GM12873 (cell line): ENCODE measurements at regions not wholly inside any gene's neighbourhood (a gene's known extent, or its start where the extent isn't known, plus 50 kb on each side); places are given as distances from the start of the nearest gene placed in this dataset.

Experiments
- TF ChIP-seq, protein P1 (sequence below): IDR thresholded peaks from 2 replicates; pipeline ENCODE4 v1.5.1; 2012; ENCODE audit warnings: low read depth, mild to moderate bottlenecking, moderate library complexity, low read length, control low read depth; ENCODE audit not compliant: insufficient read depth; ENCODE audit errors: missing control alignments

DNA sequence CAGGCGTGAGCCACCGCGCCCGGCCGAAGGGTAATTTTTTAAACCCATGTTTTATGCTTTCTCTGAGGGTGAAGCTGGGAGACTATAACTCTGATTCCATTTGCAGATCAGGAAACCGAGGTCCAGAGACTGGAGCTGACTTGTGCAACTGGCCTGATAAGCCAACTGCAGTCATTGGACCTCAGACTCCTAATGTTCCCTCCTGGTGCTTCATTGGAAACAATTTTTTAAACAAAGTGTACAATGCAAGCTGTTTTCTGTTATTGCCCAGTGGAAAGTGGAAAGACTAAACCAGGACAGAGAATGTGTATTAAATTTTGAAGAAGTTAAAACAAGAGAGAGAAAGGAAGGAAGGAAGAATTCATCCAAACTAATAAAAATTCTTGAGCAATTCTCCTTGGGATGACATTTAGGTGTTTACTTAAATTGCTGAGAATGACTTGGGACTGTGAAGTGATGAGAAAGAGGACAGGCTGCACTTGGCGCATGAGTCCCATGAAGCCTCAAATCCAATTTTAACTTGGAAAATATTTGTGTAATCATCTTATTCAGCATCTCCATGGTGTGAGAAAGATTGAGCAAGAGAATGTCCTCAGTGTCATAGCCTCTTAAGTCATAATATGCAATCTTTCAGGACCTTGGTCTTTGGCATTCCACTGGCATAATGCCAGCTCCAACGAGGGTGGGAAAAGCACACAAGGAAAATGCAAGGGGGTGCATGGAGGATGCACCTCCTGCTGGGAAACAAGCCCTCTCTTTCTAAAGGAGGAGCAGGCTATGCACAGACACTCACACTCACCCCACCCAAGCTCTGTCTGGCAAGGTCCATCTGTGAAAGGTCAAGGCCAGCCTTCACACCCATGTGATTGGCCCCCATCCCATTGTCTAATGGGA lies 342.0 kb downstream of the SIPA1L2 start:
- TF ChIP-seq, protein P1, sequence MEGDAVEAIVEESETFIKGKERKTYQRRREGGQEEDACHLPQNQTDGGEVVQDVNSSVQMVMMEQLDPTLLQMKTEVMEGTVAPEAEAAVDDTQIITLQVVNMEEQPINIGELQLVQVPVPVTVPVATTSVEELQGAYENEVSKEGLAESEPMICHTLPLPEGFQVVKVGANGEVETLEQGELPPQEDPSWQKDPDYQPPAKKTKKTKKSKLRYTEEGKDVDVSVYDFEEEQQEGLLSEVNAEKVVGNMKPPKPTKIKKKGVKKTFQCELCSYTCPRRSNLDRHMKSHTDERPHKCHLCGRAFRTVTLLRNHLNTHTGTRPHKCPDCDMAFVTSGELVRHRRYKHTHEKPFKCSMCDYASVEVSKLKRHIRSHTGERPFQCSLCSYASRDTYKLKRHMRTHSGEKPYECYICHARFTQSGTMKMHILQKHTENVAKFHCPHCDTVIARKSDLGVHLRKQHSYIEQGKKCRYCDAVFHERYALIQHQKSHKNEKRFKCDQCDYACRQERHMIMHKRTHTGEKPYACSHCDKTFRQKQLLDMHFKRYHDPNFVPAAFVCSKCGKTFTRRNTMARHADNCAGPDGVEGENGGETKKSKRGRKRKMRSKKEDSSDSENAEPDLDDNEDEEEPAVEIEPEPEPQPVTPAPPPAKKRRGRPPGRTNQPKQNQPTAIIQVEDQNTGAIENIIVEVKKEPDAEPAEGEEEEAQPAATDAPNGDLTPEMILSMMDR: no peak

DNA sequence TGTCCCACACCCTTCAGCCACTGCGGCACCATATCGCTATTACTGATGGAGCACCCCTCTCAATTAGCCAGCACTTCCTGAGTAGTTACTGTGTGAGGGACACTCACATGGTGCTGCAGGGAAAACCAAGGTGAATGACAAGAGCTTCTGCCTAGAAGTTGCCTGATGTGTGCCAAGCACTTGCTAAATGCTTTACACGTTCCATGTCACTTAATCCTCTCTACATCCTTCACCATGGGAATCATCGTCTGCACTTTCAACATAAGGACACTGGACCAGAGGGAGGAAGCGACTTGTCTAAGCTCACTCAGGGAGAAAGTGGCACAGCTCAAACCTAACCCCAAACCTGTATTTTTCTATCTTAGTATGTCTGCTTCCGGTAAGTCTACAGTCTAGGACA lies 344.8 kb downstream of the SIPA1L2 start:
- TF ChIP-seq, protein P1: no peak

DNA sequence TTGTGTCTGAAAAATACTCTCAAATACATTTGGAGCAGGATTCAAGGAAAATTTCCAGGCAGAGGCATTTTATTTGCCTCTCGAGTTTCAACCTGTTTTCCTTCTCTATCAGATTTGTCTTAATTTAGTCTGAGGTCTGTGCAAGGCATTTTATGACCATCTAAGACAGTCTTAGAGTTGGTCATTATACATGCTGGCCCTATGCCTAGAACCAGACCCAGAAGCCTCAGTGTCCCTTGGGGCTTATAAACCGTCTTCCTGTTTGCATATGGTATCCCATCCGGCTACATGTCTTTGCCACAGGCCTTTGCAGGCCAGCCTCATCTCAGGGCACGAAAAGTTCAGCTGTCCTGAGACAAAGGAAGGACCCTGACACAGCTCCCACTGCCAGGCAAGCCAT lies 346.1 kb downstream of the SIPA1L2 start:
- TF ChIP-seq, protein P1: no peak

- TF ChIP-seq, protein P1: no peak
Measured at GRCh38 chr1:232282498-232282897, 347.4 kb downstream of the SIPA1L2 start.

DNA sequence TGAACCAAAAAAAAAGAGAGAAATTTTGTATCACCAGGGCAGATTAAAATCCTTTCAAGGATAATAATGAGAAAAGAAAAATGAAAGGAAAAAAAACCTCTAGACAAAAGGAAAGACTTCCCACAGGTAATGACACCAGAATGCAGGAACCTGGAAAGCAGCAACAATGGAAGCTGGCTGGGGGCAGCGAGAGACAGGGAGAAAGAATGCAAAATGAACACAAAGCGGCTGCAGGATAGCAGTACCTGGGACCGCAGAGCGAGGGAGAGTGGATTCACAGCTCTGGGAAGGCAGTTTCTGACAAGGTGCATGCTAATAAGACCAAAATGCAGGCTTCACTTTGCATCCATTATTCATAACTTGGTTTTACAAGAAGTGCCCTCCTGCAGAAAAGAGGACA lies 349.0 kb downstream of the SIPA1L2 start:
- TF ChIP-seq, protein P1: no peak

DNA sequence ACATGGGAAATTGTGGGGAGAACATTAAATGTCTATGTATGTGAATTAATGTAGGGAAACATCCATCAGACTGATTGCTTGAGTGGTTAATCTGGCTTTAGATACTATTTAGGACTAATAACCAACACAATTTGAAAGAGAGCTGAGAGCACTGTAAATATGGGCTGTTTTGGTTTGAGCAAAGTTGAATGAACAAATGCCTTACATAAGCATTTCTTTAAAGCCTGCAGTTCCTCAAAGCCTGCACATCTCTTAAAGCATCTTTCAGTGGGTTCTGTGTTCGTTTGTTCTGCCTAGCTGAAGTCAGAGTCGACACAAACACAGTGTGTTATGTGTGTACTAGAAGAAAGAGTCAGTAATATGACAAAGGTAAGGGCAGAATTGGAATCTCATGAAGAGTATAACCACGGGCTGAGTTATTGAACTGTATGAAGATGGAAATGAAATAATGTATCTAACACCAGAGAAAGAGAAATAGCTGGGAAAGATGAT lies 350.0 kb downstream of the SIPA1L2 start:
- TF ChIP-seq, protein P1: no peak

GRCh38 chr1:232278925-232279324 lies 351.0 kb downstream of the SIPA1L2 start:
- TF ChIP-seq, protein P1: no peak
